Gastrocnemius medialis (tissue), 4 donors: ENCODE measurements at regions not wholly inside any gene's neighbourhood (a gene's known extent, or its start where the extent isn't known, plus 50 kb on each side); places are given as distances from the start of the nearest gene placed in this dataset.

Experiments
- ATAC-seq, 2 donors: fragments of 150-250 bp; one replicate each; pipeline ENCODE4 v1.9.1; 2016
- DNase-seq, 2 donors: peaks; one replicate each; pipeline ENCODE4 v3.0.0-alpha.2; 2019
- H3K27ac ChIP-seq, 4 donors: fragments of 200-600 bp; sonication (generic); 1 replicate in 1 of 4; 2 replicates in 3 of 4; pipeline ENCODE4 v1.5.1; 2016 to 2018; ENCODE audit warnings: mild to moderate bottlenecking in 2 of 4, moderate library complexity in 1 of 4
- H3K27me3 ChIP-seq, 3 donors: fragments of 200-600 bp; sonication (generic) in 2 of 3; 1 replicate in 1 of 3; 2 replicates in 2 of 3; pipeline versions ENCODE4 v1.5.1 to v1.6.0; 2016 to 2019; ENCODE audit warnings: mild to moderate bottlenecking in 1 of 3, moderate library complexity in 1 of 3
- H3K36me3 ChIP-seq, 2 donors: fragments of 200-600 bp; sonication (generic) in 1 of 2; one replicate each; pipeline ENCODE4 v1.5.1; 2017 to 2018
- H3K4me1 ChIP-seq, 2 donors: fragments of 200-600 bp; sonication (generic) in 1 of 2; one replicate each; pipeline ENCODE4 v1.5.1; 2016 to 2017; ENCODE audit warnings: mild to moderate bottlenecking in 2 of 2
- H3K4me3 ChIP-seq, 4 donors: fragments of 200-600 bp; sonication (generic) in 3 of 4; 1 replicate in 1 of 4; 2 replicates in 3 of 4; pipeline ENCODE4 v1.5.1; 2016 to 2019; ENCODE audit warnings: mild to moderate bottlenecking in 2 of 4
- H3K9me3 ChIP-seq, 3 donors: fragments of 200-600 bp; sonication (generic) in 2 of 3; 1 replicate in 1 of 3; 2 replicates in 2 of 3; pipeline ENCODE4 v1.5.1; 2016 to 2019
- POLR2A ChIP-seq, 2 donors: fragments of 450-650 bp; IDR thresholded peaks; one replicate each; pipeline ENCODE4 v1.6.1; 2017; ENCODE audit warnings: antibody characterized with exemption in 2 of 2, mild to moderate bottlenecking in 2 of 2, moderate library complexity in 2 of 2
- in situ Hi-C, 4 donors: fragments of 200-750 bp; cut with MboI; loops; one replicate each; pipeline versions ENCODE4 v1.15.0 to v1.8.0; 2017; ENCODE audit warnings: low sequenced_read_pairs in 4 of 4
- intact Hi-C: fragments of 100-400 bp; cut with DNase I; formaldehyde crosslinking; loops from one replicate; pipeline ENCODE4 v1.15.1; 2023; ENCODE audit warnings: low total_unique reads
- TF ChIP-seq, protein P1 (sequence below), 5 experiments: fragments of 450-650 bp in 3 of 5; fragments of 200-600 bp in 2 of 5; sonication (generic) in 2 of 5; IDR thresholded peaks in 4 of 5; conservative IDR thresholded peaks in 1 of 5; 1 replicate in 4 of 5; 2 replicates in 1 of 5; pipeline ENCODE4 v1.5.1; 2016 to 2019; ENCODE audit warnings: antibody characterized with exemption in 5 of 5, mild to moderate bottlenecking in 3 of 5, moderate library complexity in 3 of 5

- Histone ChIP-seq H3K36me3 (no peaks in the 10 kb centered on the region), H3K27me3 (no peaks in the 10 kb centered on the region), H3K4me3 (no peak overlapping the region), H3K9me3 (no peaks in the 10 kb centered on the region), H3K4me1 (no peaks in the 10 kb centered on the region), H3K27ac (no peak overlapping the region)
- ATAC-seq (no peak), DNase-seq (no peak)
- in situ Hi-C loops (no loop called here), intact Hi-C loops (no loop called here)
- TF ChIP-seq, protein P1, sequence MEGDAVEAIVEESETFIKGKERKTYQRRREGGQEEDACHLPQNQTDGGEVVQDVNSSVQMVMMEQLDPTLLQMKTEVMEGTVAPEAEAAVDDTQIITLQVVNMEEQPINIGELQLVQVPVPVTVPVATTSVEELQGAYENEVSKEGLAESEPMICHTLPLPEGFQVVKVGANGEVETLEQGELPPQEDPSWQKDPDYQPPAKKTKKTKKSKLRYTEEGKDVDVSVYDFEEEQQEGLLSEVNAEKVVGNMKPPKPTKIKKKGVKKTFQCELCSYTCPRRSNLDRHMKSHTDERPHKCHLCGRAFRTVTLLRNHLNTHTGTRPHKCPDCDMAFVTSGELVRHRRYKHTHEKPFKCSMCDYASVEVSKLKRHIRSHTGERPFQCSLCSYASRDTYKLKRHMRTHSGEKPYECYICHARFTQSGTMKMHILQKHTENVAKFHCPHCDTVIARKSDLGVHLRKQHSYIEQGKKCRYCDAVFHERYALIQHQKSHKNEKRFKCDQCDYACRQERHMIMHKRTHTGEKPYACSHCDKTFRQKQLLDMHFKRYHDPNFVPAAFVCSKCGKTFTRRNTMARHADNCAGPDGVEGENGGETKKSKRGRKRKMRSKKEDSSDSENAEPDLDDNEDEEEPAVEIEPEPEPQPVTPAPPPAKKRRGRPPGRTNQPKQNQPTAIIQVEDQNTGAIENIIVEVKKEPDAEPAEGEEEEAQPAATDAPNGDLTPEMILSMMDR (IDR thresholded peaks at IDR 0.05 in 4 of 5, conservative IDR thresholded peaks at IDR 0.05 in 1 of 5), result no peak
- TF ChIP-seq POLR2A (IDR thresholded peaks at IDR 0.05), result no peak
Observed at GRCh38 chr6:156710479-156710878, 66.7 kb upstream of the ARID1B start.

- intact Hi-C loops (no loop called here), in situ Hi-C loops (no loop called here)
- no peaks in the 10 kb centered on the region for H3K36me3 ChIP-seq
- ATAC-seq (no peak), DNase-seq (no peak)
- H3K27ac ChIP-seq, result no peak overlapping the region
- TF ChIP-seq, protein P1 (IDR thresholded peaks at IDR 0.05 in 4 of 5, conservative IDR thresholded peaks at IDR 0.05 in 1 of 5), result no peak
- TF ChIP-seq POLR2A (IDR thresholded peaks at IDR 0.05), result no peak
- H3K4me3 ChIP-seq, result no peak overlapping the region
- H3K9me3 ChIP-seq, result no peaks in the 10 kb centered on the region
- no peaks in the 10 kb centered on the region for H3K27me3 ChIP-seq
- H3K4me1 ChIP-seq, result no peaks in the 10 kb centered on the region
Observed at GRCh38 chr6:156707818-156708217, 69.4 kb upstream of the ARID1B start.

GRCh38 chr6:156703719-156704118 lies 73.5 kb upstream of the ARID1B start:
- Histone ChIP-seq H3K4me1 (no peaks in the 10 kb centered on the region), H3K36me3 (no peaks in the 10 kb centered on the region), H3K27ac (peak overlapping the region in 2 of 4 donors; percentile 21 to 47), H3K4me3 (no peak overlapping the region), H3K27me3 (no peaks in the 10 kb centered on the region), H3K9me3 (no peaks in the 10 kb centered on the region)
- TF ChIP-seq, protein P1 (IDR thresholded peaks at IDR 0.05 in 4 of 5, conservative IDR thresholded peaks at IDR 0.05 in 1 of 5), result no peak
- no peak for TF ChIP-seq POLR2A (IDR thresholded peaks at IDR 0.05)
- DNase-seq, result no peak
- in situ Hi-C loops (no loop called here), intact Hi-C loops (no loop called here)
- ATAC-seq, result peak in 1 of 2 donors; percentile 26

DNA sequence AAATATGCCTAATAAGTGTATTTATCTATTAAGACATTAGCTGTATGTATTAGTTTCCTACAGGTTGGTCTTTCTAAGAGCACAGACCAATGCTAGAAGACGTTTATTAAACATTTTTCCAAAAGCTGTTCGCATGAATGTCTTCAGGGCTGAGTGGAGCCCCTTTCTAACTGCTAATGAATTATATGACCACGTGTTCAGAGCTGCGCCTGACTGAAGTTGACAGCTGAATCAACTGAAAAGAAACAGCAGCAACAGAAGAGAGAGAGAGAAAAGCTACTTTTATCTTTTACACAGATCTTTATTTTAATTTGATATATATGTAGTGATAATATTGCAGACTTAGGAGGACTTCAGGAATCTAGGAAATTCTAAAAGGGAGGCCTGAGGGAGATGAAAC lies 75.2 kb upstream of the ARID1B start:
- Histone ChIP-seq H3K4me1 (no peaks in the 10 kb centered on the region), H3K4me3 (no peak overlapping the region), H3K36me3 (no peaks in the 10 kb centered on the region), H3K27ac (no peak overlapping the region), H3K27me3 (no peaks in the 10 kb centered on the region), H3K9me3 (no peaks in the 10 kb centered on the region)
- in situ Hi-C loops, result no loop called here
- ATAC-seq, result no peak
- intact Hi-C loops, result no loop called here
- DNase-seq, result no peak
- TF ChIP-seq, protein P1 (IDR thresholded peaks at IDR 0.05 in 4 of 5, conservative IDR thresholded peaks at IDR 0.05 in 1 of 5), result no peak
- TF ChIP-seq POLR2A (IDR thresholded peaks at IDR 0.05), result no peak

- ATAC-seq (no peak), DNase-seq (no peak)
- TF ChIP-seq, protein P1 (IDR thresholded peaks at IDR 0.05 in 4 of 5, conservative IDR thresholded peaks at IDR 0.05 in 1 of 5), result no peak
- TF ChIP-seq POLR2A (IDR thresholded peaks at IDR 0.05), result no peak
- H3K4me3 ChIP-seq, result no peak overlapping the region
- intact Hi-C loops, result no loop called here
- H3K27me3 ChIP-seq, result no peaks in the 10 kb centered on the region
- no peaks in the 10 kb centered on the region for H3K36me3 ChIP-seq
- no peak overlapping the region for H3K27ac ChIP-seq
- in situ Hi-C loops, result no loop called here
- no peaks in the 10 kb centered on the region for H3K4me1 ChIP-seq
- H3K9me3 ChIP-seq, result no peaks in the 10 kb centered on the region
Observed at GRCh38 chr6:156700440-156701057, 76.6 kb upstream of the ARID1B start.
